ENCODE measurements at regions not wholly inside any gene's neighbourhood (a gene's known extent, or its start where the extent isn't known, plus 50 kb on each side); places are given as distances from the start of the nearest gene placed in this dataset.

- H3K4me3 Mint-ChIP-seq (ENCODE audit: unreplicated experiment) = no peak overlapping the region
- peak overlapping the region; percentile 13 for H3K27ac Mint-ChIP-seq (ENCODE audit: unreplicated experiment)
- H3K36me3 Mint-ChIP-seq (ENCODE audit: low read depth) = no peaks in the 10 kb centered on the region
These were observed 78.8 kb upstream of the SEC61G start for GRCh38 chr7:54837761-54838160.

GRCh38 chr7:54838175-54838910 lies 79.3 kb upstream of the SEC61G start:
- H3K36me3 Mint-ChIP-seq (ENCODE audit: low read depth) = no peaks in the 10 kb centered on the region
- no peak overlapping the region for H3K4me3 Mint-ChIP-seq (ENCODE audit: unreplicated experiment)
- no peaks in the 10 kb centered on the region for H3K9me3 Mint-ChIP-seq (ENCODE audit: low read depth)
- no peak overlapping the region for H3K27ac Mint-ChIP-seq (ENCODE audit: unreplicated experiment)
- H3K27me3 Mint-ChIP-seq (ENCODE audit: low read depth) = no peaks in the 10 kb centered on the region
- no peak for TF ChIP-seq CTCF (IDR thresholded peaks at IDR 0.05)
- DNase-seq (ENCODE audit: low spot score) = no peak
- peaks cover 59% of the 10 kb centered on the region for H3K4me1 Mint-ChIP-seq (ENCODE audit: low read depth)

More at GRCh38 chr7:54837761-54838160, 78.8 kb upstream of the SEC61G start:
- no peaks in the 10 kb centered on the region for H3K27me3 Mint-ChIP-seq (ENCODE audit: low read depth)
- no peaks in the 10 kb centered on the region for H3K9me3 Mint-ChIP-seq (ENCODE audit: low read depth)
- peaks cover 55% of the 10 kb centered on the region for H3K4me1 Mint-ChIP-seq (ENCODE audit: low read depth)
- no peak for DNase-seq (ENCODE audit: low spot score)
- TF ChIP-seq CTCF (IDR thresholded peaks at IDR 0.05) = no peak

GRCh38 chr7:54839575-54840213 lies 80.7 kb upstream of the SEC61G start:
- Mint-ChIP-seq H3K36me3 (ENCODE audit: low read depth) (no peaks in the 10 kb centered on the region), H3K9me3 (ENCODE audit: low read depth) (no peaks in the 10 kb centered on the region), H3K4me1 (ENCODE audit: low read depth) (peaks cover 59% of the 10 kb centered on the region), H3K4me3 (ENCODE audit: unreplicated experiment) (no peak overlapping the region), H3K27ac (ENCODE audit: unreplicated experiment) (no peak overlapping the region), H3K27me3 (ENCODE audit: low read depth) (no peaks in the 10 kb centered on the region)
- TF ChIP-seq CTCF (IDR thresholded peaks at IDR 0.05) = peak; percentile 74
- no peak for DNase-seq (ENCODE audit: low spot score)

GRCh38 chr7:54841772-54842697 lies 83.0 kb upstream of the SEC61G start:
- Mint-ChIP-seq H3K4me3 (ENCODE audit: unreplicated experiment) (no peak overlapping the region), H3K9me3 (ENCODE audit: low read depth) (no peaks in the 10 kb centered on the region), H3K27ac (ENCODE audit: unreplicated experiment) (peak overlapping the region; percentile 67), H3K4me1 (ENCODE audit: low read depth) (peaks cover 55% of the 10 kb centered on the region), H3K36me3 (ENCODE audit: low read depth) (no peaks in the 10 kb centered on the region), H3K27me3 (ENCODE audit: low read depth) (no peaks in the 10 kb centered on the region)
- no peak for DNase-seq (ENCODE audit: low spot score)
- peak; percentile 60 for TF ChIP-seq CTCF (IDR thresholded peaks at IDR 0.05)

- H3K9me3 Mint-ChIP-seq (ENCODE audit: low read depth) = peaks cover 3% of the 10 kb centered on the region
- no peak overlapping the region for H3K4me3 Mint-ChIP-seq (ENCODE audit: unreplicated experiment)
- H3K27ac Mint-ChIP-seq (ENCODE audit: unreplicated experiment) = no peak overlapping the region
- peaks cover 1% of the 10 kb centered on the region for H3K36me3 Mint-ChIP-seq (ENCODE audit: low read depth)
- H3K27me3 Mint-ChIP-seq (ENCODE audit: low read depth) = no peaks in the 10 kb centered on the region
- no peak for TF ChIP-seq CTCF (IDR thresholded peaks at IDR 0.05)
- no peak for DNase-seq (ENCODE audit: low spot score)
- H3K4me1 Mint-ChIP-seq (ENCODE audit: low read depth) = peaks cover 36% of the 10 kb centered on the region
These were observed 84.9 kb upstream of the SEC61G start for GRCh38 chr7:54843841-54844355.
